Hematopoietic multipotent progenitor cell treated with erythropoietin and hydrocortisone succinate and interleukin-3 and kit ligand, for 15 days (in vitro differentiated cells): ENCODE measurements at regions not wholly inside any gene's neighbourhood (a gene's known extent, or its start where the extent isn't known, plus 50 kb on each side); places are given as distances from the start of the nearest gene placed in this dataset.
"Not testable (repeated sequence)": the region's sequence is repeated elsewhere in the genome, so short reads cannot be mapped to it uniquely, and the experiment has no call there.

ENCODE experiments used
- DNase-seq: peaks from one replicate; pipeline ENCODE4 v3.0.0-alpha.2; 2015; ENCODE audit warnings: low spot score

DNA sequence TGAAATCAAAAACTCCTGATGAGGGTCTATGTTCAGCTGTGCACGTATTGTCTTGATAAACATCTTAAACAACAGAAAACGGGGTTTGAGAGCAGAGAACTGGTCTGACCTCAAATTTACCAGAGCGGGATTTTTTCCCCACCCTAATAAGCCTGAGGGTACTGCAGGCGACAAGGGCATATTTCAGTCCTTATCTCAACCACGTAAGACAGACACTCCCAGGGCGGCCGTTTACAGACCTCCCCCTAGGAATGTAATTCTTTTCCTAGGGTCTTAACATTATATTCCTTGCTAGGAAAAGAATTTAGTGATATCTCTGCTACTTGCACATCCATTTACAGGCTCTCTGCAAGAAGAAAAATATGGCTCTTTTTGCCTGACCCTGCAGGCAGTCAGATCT lies 1546.6 kb downstream of the FAM181B start:
- DNase-seq: not testable (repeated sequence)

DNA sequence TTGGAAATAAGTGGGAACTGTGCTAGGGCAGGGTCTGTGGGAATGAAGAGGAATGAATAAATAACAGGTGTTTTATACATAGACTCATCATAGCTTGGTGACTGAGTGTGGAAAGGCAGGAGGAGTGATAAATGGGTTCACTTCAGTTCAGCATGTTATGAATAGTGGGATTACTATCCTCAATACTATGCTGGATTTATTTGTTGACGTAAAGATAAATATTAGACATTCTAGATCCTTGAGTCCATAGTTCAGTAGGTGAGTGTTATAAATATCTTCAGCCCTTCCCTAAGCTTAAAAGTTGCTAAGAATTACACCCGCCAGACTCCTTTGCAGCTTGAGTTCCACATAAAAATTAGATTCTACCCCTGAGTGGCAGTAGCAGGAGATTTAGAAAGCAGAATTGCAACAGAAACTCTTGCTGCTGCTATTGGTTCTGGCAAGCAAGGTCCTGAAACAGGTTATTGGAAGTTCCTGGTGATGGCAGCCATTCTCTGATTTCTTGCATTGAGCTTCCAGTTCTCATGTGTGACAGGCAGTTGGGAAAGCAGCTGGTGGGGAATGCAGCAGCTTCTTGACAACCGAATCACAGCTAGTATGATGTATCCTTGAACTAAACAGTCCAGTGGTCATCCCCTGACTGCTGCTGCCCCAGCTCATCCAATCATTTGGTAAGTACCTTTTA lies 1558.9 kb downstream of the FAM181B start:
- DNase-seq: no peak

DNA sequence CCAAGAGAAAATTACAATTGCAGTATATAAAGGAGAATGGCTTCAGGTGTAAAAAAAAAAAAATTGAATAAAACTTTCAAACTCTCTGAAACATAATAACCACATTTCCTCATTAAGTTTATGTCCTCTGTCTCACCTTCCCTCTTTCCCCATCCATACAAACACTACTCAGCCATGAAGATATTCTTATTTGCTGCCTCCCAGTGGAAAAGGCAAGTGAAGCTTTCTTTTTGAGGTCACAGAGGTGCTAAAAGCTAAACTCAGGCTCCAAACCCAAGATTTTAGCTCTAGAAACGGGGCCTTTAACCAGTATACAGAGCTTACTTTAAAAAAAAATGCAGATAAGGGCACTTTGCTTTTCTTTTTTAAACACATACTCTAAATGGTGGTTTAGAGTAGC lies 1568.5 kb downstream of the FAM181B start:
- no peak for DNase-seq

DNA sequence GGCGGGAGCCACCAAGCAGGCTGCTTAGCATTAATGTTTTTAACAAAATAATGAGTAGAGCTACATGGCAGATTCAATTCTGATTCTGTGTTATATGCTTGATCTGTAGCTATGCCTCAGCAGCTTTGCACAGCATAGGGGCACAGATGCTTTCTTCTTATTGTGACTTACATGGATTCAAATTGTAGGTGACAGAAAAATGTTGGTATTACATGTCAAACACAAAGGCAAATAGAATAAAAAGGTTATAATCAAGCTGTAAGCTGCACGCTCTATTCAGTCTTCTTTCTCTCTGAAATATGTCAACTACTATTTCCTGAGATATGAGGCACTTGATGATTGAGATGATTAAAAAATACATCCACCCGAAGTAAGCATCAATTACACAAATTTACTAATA lies 1573.8 kb downstream of the FAM181B start:
- no peak for DNase-seq

DNA sequence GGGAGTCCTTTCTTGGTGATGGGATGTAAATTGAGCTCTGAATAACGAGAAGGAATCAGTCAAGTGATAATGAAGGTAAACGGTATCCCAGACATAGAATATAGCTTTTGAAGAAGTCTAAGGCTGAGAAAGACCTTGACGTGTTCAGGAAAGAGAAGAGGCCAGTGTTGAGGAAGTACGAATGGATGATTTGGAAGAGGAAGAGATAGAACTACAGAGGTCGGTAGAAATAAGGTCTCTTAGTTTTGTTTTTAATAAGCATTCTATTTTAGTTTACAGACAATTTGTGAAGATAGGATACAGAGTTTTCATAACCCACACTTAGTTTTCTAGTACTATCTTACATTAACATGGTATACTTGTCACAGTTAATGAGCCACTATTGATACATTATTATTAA lies 1598.1 kb downstream of the FAM181B start:
- no peak for DNase-seq

DNA sequence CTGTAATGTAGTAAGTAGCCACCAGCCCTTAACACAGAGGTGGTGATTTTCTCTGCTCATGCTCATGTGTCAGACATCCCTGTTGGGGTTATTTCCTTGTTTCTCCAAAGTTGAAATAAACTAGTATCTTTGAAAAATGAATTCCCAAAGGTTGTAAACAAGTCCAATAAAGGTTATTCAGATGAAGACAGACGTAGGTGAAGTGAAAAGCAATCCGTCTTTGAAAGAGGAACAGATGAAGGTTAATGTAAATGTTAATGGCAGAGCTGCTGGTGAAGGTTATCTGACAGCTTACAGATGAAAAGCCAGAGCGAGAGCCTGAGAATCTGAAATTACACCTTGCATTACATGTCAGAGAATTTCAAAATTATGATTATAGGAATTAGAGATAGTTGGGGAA lies 1604.0 kb downstream of the FAM181B start:
- no peak for DNase-seq

DNA sequence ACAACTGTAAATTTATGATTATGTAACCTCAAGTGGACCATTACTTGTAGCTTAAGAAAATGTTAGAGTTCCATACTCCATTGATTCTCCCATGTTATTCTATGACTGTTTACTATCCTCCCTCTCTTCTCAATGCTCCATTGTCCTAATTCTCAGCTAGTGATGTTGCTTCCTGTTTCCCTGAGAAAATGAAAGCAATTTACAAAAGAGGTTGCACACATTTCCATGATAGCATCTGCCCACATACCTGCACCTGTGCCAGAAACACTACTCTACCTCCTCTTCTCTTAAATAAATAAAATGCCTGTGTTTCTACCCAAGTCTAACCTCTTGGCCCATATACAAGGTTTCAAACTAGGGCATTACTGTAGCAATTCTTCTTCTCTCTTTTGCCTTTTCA lies 1620.9 kb downstream of the FAM181B start:
- no peak for DNase-seq

DNA sequence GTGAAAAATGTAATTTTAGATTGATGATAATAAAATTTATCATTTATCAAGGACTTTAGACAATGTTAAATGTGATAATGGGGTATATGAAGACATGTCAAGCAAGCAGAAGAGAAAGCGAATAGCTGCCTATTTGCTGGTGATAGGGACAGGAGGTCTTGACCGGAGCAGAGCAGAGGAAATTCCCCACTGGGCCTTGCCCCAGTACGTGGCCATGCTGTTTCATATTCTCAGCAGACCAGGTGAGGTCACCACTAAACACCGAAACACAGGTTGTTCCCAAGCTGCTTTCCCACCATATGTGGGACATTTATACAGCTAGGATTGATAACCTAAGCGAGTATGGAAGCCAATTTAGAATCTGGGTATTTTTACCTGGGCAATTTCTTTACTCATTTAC lies 1629.6 kb downstream of the FAM181B start:
- no peak for DNase-seq

DNA sequence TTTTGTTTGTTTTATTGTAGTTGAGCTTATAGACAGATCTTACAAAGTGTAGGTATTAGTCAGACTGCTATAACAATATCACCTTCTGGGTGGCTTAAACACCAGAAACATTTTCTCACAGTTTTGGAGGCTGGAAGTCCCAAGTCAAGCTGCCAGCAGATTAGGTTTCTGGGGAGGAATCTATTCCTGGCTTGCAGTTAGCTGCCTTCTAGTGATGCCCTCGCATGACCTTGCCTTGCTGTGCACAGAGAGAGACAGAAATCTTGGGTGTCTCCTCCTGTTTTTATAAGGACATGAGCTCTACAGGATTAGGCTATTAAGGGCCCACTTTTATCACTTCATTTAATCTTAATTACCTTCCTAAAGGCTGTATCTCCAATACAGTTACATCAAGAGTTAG lies 1635.2 kb downstream of the FAM181B start:
- no peak for DNase-seq

DNA sequence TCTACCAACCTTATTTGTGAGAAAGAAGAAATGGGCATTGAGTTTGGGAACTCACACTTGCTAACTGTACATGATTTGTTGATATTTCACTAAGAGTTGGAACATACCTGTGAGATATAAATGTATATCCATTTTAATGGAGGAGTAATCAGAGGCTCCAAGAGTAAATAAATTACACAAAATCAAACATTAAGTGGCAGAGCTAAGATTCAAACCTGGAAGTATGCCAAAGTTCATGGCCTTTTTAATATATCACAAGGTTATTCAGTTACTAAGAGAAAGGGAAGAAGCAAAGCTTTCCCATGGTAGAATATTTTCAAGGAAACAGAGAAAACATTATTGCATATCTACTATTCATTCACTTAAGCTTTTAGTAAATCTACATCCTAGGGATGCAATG lies 1641.1 kb downstream of the FAM181B start:
- no peak for DNase-seq

DNA sequence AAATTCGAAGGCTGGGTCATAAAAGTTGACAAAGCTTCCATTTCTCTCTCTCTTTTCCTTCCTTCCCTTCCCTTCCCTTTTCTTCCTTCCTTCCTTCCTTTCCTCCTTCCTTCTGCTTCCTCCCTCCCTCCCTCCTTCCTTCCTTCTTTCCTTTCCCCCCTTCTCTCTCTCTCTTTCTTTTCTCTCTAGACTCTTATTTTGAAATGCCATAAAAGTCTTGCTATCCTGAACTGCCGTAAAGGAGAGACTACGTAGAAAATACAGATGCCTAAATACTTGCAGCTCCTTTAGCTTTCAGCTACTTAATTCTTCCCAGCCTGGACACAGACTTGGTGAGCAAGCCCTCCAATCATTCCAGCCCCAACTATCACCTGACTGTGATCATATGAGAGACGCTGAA lies 1644.4 kb downstream of the FAM181B start:
- DNase-seq: no peak

DNA sequence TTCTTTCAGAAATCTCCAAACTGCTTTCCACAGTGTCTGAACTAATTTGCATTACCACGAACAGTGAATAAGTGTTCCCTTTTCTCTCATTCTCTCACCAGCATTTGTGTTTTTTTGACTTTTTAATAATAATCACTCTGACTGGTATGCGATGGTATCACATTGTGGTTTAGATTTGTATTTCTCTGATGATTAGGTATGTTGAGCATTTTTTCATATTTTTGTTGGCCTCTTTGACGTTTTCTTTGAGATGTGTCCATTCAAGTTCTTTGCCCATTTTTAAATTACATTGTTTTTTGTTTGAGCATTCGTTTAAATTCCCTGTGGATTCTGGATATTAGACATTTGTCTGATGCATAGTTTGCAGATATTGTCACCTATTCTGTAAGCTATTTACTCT lies 1639.6 kb upstream of the TENM4 start:
- no peak for DNase-seq

DNA sequence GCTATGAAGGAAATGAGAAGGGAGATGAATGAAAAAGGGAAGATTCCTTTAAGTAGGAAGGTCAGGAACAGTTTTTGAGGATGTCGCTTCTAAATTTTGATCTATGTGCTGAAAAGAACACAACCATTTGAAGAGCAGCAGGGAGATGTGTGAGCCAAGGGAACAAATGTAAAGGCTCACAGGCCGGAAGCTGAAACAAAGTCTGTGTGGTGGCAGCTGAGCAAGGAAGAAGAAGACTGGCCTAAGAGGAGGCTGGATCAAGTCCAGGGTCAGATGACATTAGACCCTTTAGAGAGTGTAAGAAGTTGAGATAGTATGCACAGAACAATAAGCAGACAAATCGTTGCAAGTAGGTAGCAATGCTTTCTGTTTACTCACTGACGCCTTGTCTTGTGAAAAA lies 1631.4 kb upstream of the TENM4 start:
- DNase-seq: no peak

DNA sequence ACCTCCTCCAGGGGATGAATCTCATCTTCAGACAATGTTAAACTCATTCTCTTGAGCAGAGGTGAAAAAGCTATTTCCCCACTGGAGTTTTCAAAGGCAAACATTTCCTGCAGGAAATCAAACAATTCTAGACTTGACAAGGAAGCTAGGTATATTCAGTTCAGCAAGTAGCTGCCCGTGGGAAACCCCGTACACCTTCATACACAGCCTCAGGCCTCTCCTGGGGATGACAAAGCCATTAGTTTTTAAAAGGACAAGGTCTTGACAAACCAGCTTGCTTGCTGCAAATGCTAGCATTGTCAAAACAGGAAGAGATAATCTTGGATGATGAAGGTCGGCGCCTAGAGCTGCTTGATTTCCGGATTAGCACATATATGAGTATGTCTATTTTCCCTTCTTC lies 1630.8 kb upstream of the TENM4 start:
- DNase-seq: no peak

DNA sequence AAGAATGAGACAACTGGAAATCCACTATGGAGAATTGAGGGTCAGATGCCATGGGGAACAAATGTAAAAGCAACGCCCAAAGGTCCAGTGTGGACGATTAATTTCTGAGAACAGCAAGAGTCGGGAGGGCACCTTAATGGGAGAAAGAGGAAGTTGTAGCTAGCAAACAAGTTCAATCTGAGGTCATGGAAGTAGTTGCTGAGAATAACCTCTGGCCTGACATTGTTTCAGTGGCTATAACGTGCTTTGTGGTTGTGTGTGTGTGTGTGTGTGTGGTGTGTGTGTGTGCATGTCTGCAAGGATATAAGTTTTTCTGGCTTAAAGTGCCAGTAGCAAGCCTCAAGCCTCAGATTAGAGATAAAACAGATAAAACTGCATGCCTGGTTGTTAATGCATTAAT lies 1630.1 kb upstream of the TENM4 start:
- no peak for DNase-seq

DNA sequence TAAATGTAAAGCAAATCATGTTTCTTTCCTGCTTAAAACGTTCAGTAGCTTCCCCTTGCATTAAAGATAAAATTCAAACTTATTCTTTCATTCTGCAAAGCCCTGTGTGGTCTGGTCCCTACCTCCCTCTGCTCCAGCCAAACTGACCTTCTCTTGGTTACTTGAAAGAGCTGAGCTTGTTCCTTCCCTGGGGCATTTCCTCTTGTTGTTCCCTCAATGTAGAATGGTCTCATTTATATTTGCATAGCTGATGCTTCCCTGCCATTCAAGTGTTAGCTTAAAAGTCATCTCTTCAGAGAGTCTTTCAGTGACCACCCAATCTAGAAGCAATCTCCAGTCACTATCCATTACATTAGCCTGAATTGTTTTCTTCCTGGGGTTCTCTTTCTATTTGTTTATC lies 1618.5 kb upstream of the TENM4 start:
- DNase-seq: no peak

DNA sequence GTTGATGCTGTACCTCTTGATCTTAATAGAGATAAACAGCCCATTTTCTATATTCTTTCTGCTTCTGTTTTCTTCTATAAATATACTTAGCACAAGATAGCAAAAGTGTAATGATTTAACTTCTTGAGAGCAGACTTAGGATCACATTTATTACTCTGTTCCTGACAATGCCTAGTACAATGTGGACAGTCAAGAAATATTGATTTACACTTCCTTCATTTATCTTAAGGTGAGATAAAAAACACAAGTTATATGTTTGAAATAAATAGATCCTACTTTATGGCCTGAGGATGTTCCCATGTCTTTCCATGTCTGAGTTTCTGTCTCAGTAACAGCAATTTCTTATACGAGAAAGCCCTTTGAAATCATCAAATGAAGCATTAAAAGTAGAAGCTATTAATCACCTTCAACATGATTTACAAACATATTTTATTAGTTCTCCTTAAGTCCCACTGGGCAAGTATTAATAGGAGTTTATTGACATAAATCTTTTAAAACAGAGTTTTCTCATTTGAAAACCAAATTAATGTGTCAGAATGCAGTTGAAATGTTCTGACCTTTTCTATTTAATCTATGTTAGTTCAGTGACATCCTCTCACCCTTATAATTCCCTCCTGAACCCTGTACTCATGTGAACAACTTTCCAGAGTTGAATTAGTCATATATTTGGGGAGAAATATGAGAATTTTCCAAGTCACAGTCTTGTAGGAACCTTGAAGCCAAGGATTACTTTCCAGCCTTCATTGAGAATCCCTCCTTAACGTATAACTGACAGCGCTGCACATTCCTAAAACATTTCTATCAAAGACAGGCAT lies 1611.7 kb upstream of the TENM4 start:
- no peak for DNase-seq

DNA sequence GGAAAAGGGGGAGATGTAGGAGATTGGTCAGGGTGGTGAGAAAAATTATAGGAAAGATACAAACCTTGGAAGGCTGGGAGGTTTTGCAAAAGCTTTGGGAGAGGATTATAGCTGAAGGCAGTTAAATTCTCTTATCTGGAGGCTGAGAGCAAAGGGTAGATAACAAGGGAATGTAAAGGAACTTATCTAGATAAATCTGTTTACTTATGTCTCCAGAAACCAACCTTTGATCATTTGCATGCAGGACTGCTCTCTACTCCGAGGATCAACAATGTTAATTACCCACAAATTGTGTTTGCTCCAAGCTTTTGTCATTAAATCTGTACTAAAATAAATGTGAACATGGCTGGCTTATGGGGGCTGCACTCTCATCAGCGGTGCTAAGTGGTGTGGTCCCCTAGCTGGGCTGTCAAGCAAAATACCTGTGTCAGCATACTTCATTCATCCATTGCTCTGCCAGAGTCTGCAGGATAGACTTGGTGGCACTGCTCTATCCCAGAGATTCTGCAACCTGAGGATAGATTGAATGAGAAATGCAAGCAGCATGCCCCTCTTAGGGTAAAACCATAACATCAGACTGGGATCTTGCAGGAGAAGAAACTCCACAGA lies 1599.2 kb upstream of the TENM4 start:
- DNase-seq: no peak

DNA sequence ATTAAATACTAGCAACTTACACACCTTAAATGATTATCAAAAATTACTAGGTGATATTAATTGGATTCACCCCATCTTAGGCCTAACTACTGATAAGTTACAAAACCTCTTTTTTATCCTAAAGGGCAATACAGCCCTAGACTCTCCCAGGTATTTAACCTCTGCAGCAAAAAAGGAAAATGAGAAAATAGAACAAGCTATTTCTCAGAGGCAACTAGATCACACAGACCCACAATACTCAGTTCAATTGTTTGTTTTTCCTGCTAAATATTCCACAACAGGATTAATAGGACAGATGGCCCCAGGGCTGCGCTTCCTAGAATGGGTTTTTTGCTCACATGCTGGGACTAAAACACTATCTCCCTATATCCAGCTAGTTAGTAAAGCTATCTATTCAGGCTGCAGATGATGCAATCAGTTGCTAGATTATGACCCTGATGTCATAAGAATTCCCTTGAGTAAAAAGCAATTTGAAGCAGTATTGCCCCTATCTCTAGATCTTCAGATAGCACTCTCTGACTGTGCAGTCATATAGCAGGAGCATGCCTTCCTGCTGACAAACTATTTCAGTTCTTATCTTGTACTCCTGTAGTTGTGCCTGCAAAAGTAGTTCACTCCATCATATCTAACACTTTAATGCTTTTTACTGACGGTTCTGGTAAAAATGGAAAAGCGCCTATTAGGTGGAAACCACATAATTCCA lies 1595.5 kb upstream of the TENM4 start:
- DNase-seq: no peak

DNA sequence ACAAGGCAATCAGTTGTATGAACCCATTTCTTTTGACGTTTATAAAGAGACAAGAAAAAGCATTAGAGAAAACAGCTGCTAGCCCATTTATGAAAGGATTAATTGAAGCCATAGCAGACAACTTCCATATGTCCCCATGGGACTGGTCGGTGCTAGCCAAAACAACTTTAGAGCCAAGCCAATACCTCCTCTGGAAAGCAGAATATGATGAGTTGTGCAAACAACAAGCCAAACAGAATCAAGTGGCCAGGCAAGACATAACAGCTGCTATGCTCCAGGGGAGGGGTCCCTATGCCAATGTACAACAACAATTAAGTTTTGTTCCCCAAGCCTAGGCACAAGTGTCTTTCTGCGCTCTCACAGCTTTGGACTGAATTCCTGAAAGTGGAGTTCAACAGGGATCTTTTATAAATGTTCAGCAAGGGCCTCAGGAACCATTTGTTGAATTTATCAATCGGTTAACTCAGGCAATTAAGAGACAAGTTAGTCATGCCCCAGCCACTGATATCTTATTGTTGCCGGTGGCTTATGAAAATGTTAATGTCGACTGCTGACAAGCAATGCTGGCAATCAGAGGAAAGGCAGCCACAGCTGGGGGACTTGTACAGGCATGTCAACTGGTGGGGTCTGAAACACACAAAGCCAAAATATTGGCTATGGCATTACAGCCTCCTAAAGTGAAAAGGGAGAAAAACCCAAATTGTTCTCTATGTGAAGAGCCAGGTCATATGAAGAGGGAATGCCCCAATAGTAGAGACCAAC lies 1593.1 kb upstream of the TENM4 start:
- no peak for DNase-seq

DNA sequence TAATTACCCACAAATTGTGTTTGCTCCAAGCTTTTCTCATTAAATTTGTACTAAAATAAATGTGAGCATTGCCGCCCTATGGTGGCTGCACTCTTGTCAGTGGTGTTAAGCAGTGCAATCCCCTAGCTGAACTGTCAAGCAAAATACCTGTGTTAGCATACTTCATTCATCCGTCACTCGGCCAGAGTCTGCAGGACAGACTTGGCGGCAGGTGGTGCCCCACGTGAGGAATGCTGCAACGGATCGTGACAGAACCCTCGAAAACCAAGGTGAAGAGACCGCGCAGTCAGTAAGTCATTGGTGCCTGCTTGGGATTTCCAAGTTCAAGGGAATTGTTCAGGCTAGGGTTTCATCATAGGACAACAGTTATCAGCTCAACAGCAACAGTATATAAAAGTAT lies 1592.1 kb upstream of the TENM4 start:
- DNase-seq: no peak

DNA sequence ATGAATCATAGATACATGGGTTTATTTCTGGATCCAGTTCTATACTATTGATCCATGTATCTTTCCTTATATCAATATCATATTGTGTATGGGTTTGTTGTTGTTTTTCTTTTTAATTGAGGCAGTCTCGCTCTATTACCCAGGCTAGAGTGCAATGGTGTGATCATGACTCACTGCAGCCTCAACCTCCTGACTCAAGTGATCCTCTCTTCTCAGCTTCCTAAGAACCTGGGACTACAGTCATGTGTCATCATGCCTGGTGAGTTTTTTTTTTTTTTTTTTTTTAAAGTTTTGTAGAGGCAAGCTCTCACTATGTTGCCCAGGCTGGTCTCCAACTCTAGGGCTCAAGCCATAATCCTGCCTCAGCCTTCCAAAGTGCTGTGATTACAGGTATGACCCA lies 1589.4 kb upstream of the TENM4 start:
- no peak for DNase-seq
